Endothelial cell of umbilical vein (primary cell): ENCODE measurements at regions not wholly inside any gene's neighbourhood (a gene's known extent, or its start where the extent isn't known, plus 50 kb on each side); places are given as distances from the start of the nearest gene placed in this dataset.

Experiments
- BruUV-seq: library from RNA; stranded (reverse); fragments of 400-500 nt; replicated peaks from 2 replicates; lab custom pipeline; 2021; lab: Mats Ljungman, UMichigan
- CTCF ChIA-PET: fragments of 300-600, 350-600 bp; sonication (Branson Sonifier 250); formaldehyde crosslinking; loops from one replicate; lab custom pipeline; 2021; ENCODE audit warnings: antibody characterized with exemption, inconsistent platforms; lab: Charles Lee
- POLR2A ChIA-PET: fragments of 300-600, 350-600 bp; sonication (Branson Sonifier 250); formaldehyde crosslinking; loops from one replicate; lab custom pipeline; 2021; ENCODE audit warnings: antibody characterized with exemption, inconsistent platforms; lab: Charles Lee
- DNase-seq: peaks from one replicate; pipeline ENCODE4 v3.0.0-alpha.2; 2011; ENCODE audit warnings: low read depth, low spot score
- FAIRE-seq: peaks from 2 replicates; lab custom pipeline; 2011; peaks lifted over from hg19 to GRCh38; lab: Jason Lieb, UNC
- H2AFZ ChIP-seq: 2 replicates; pipeline ENCODE4 v1.6.0; 2012; ENCODE audit warnings: low read depth, low read length, control low read depth, inconsistent platforms
- H3K27ac ChIP-seq: 2 replicates; pipeline ENCODE4 v1.5.1; 2011; ENCODE audit warnings: low read depth, mild to moderate bottlenecking, control low read depth, low read length, moderate library complexity; ENCODE audit not compliant: insufficient read depth
- H3K27me3 ChIP-seq, 2 experiments: 2 replicates each; pipeline versions ENCODE4 v1.6.0 to v1.6.1; 2011; ENCODE audit warnings: low read length in 2 of 2, mixed read lengths in 1 of 2; ENCODE audit not compliant: control insufficient read depth in 2 of 2, insufficient read depth in 2 of 2
- H3K36me3 ChIP-seq, 2 experiments: 2 replicates in 1 of 2; 3 replicates in 1 of 2; pipeline ENCODE4 v1.5.1; 2011; ENCODE audit warnings: low read length in 2 of 2, mild to moderate bottlenecking in 1 of 2, moderate library complexity in 1 of 2; ENCODE audit not compliant: control insufficient read depth in 2 of 2, insufficient read depth in 2 of 2; ENCODE audit errors: extremely low read depth in 1 of 2
- H3K4me1 ChIP-seq: 3 replicates; pipeline ENCODE4 v1.5.1; 2011; ENCODE audit warnings: mild to moderate bottlenecking, low read length; ENCODE audit not compliant: control insufficient read depth, insufficient read depth; ENCODE audit errors: extremely low read depth
- H3K4me2 ChIP-seq: 2 replicates; pipeline ENCODE4 v1.6.1; 2011; ENCODE audit warnings: low read length, control low read depth, mixed read lengths; ENCODE audit not compliant: insufficient read depth
- H3K4me3 ChIP-seq, 3 experiments: fragments of 200-600 bp in 1 of 3; sonication (generic), shearing (Covaris generic) in 1 of 3; replicated peaks in 1 of 3; 2 replicates each; pipeline ENCODE4 v1.5.1; 2011 to 2016; ENCODE audit warnings: control low read depth in 3 of 3, low read length in 3 of 3, mild to moderate bottlenecking in 2 of 3, inconsistent platforms in 1 of 3, low read depth in 1 of 3, moderate library complexity in 1 of 3; ENCODE audit not compliant: insufficient read depth in 1 of 3
- H3K79me2 ChIP-seq: 2 replicates; pipeline ENCODE4 v1.6.0; 2012; ENCODE audit warnings: low read length, inconsistent platforms; ENCODE audit not compliant: control insufficient read depth, insufficient read depth
- H3K9ac ChIP-seq: replicated peaks from 2 replicates; pipeline ENCODE3; 2011; ENCODE audit warnings: low read length, control low read depth; ENCODE audit not compliant: insufficient read depth; ENCODE audit errors: extremely low read depth
- H3K9me1 ChIP-seq: replicated peaks from 3 replicates; pipeline ENCODE4 v1.6.0; 2011; ENCODE audit warnings: mild to moderate bottlenecking, low read length; ENCODE audit not compliant: control insufficient read depth, insufficient read depth; ENCODE audit errors: extremely low read depth
- H3K9me3 ChIP-seq: replicated peaks from 2 replicates; pipeline ENCODE4 v1.5.1; 2012; ENCODE audit warnings: low read length, inconsistent platforms; ENCODE audit not compliant: control insufficient read depth, insufficient read depth
- H4K20me1 ChIP-seq: replicated peaks from 2 replicates; pipeline ENCODE3; 2011; ENCODE audit warnings: mild to moderate bottlenecking, low read length; ENCODE audit not compliant: control insufficient read depth, insufficient read depth; ENCODE audit errors: extremely low read depth
- CTCF ChIP-seq, 2 donors: IDR thresholded peaks; 1 replicate in 1 of 2; 2 replicates in 1 of 2; pipeline ENCODE4 v1.5.1; 2011; ENCODE audit warnings: low read length in 2 of 2, mild to moderate bottlenecking in 2 of 2, moderate library complexity in 2 of 2, control low read depth in 1 of 2, inconsistent platforms in 1 of 2, low read depth in 1 of 2; ENCODE audit not compliant: insufficient read depth in 1 of 2; ENCODE audit errors: extremely low read depth in 1 of 2
- EZH2 ChIP-seq: IDR thresholded peaks from 2 replicates; pipeline ENCODE4 v1.6.1; 2012; ENCODE audit warnings: borderline replicate concordance, low read depth, mild to moderate bottlenecking, moderate library complexity, low read length, inconsistent platforms; ENCODE audit not compliant: severe bottlenecking
- FOS ChIP-seq: IDR thresholded peaks from 2 replicates; pipeline ENCODE4 v1.6.1; 2011; ENCODE audit warnings: mild to moderate bottlenecking, low read length, moderate library complexity, borderline replicate concordance; ENCODE audit not compliant: insufficient read depth
- GATA2 ChIP-seq: IDR thresholded peaks from 2 replicates; pipeline ENCODE4 v1.7.0; 2011; ENCODE audit warnings: low read depth, mild to moderate bottlenecking, moderate library complexity, mixed read lengths, low read length; ENCODE audit not compliant: insufficient read length, insufficient read depth
- JUN ChIP-seq: IDR thresholded peaks from 2 replicates; pipeline ENCODE4 v1.6.1; 2011; ENCODE audit warnings: borderline replicate concordance, low read depth; ENCODE audit not compliant: insufficient read length, insufficient read depth
- MAX ChIP-seq: IDR thresholded peaks from 2 replicates; pipeline ENCODE4 v1.6.1; 2011; ENCODE audit not compliant: insufficient read depth, insufficient read length
- MYC ChIP-seq: IDR thresholded peaks from one replicate; pipeline ENCODE4 v1.6.1; 2011; ENCODE audit warnings: mild to moderate bottlenecking, low read depth, low read length
- POLR2A ChIP-seq: IDR thresholded peaks from 2 replicates; pipeline ENCODE4 v1.6.1; 2012; ENCODE audit warnings: low read depth, mild to moderate bottlenecking, control low read depth, low read length
- POLR2AphosphoS5 ChIP-seq: IDR thresholded peaks from 2 replicates; pipeline ENCODE4 v1.6.1; 2012; ENCODE audit warnings: low read depth, mild to moderate bottlenecking, control low read depth, low read length, moderate library complexity; ENCODE audit not compliant: insufficient read depth
- dilution Hi-C: fragments of 300-500 bp; cut with MboI; formaldehyde crosslinking; loops from one replicate; pipeline ENCODE4 v1.15.0; 2019; ENCODE audit warnings: low sequenced_read_pairs; ENCODE audit not compliant: extremely low pct_ligation_motif_present
- intact Hi-C: fragments of 100-400 bp; cut with micrococcal nuclease; formaldehyde crosslinking; loops from one replicate; pipeline ENCODE4 v1.10.0; 2022

GRCh38 chr1:147414505-147415163 lies 126.7 kb upstream of the BCL9 start:
- Histone ChIP-seq H3K79me2 (no peaks in the 10 kb centered on the region), H3K9ac (no peak overlapping the region), H3K4me3 (no peak overlapping the region), H3K9me1 (no peaks in the 10 kb centered on the region), H3K4me1 (no peaks in the 10 kb centered on the region), H4K20me1 (no peaks in the 10 kb centered on the region), H3K4me2 (no peak overlapping the region), H3K27ac (no peak overlapping the region), H3K36me3 (no peaks in the 10 kb centered on the region), H3K9me3 (no peaks in the 10 kb centered on the region), H2AFZ (no peak overlapping the region), H3K27me3 (no peaks in the 10 kb centered on the region)
- FAIRE-seq (no peak), DNase-seq (no peak)
- intact Hi-C loops (no loop called here), dilution Hi-C loops (no loop called here)
- TF ChIP-seq POLR2A: no peak
- TF ChIP-seq EZH2: no peak
- no peak for TF ChIP-seq GATA2
- TF ChIP-seq CTCF (IDR thresholded peaks at IDR 0.05; ENCODE audit: extremely low read depth in 1 of 2, insufficient read depth in 1 of 2, low read depth in 1 of 2, low read length in 2 of 2): no peak
- TF ChIP-seq POLR2AphosphoS5: no peak
- TF ChIP-seq MYC: no peak
- no peak for TF ChIP-seq FOS
- TF ChIP-seq MAX: no peak
- no peak for TF ChIP-seq JUN
- no TSS peak for BruUV-seq
- ChIA-PET POLR2A (no interaction called here), CTCF (interaction anchor here (2.6 kb wide), 1 partner anchor 25 kb away, joined by 7 read pairs; no protein-coding TSS in a partner anchor)
